ENCODE measurements at regions not wholly inside any gene's neighbourhood (a gene's known extent, or its start where the extent isn't known, plus 50 kb on each side); places are given as distances from the start of the nearest gene placed in this dataset.

- TF ChIP-seq POLR2A (IDR thresholded peaks at IDR 0.05) = no peak
- TF ChIP-seq CTCF (IDR thresholded peaks at IDR 0.05) = no peak
Observed at GRCh38 chr4:30511751-30512150, 208.4 kb upstream of the PCDH7 start.

Measured in adrenal gland (tissue), 5 donors.